ENCODE measurements at regions not wholly inside any gene's neighbourhood (a gene's known extent, or its start where the extent isn't known, plus 50 kb on each side); places are given as distances from the start of the nearest gene placed in this dataset.
"Not testable (repeated sequence)": the region's sequence is repeated elsewhere in the genome, so short reads cannot be mapped to it uniquely, and the experiment has no call there.

- H3K79me2 ChIP-seq (ENCODE audit: insufficient read depth); H3K27ac ChIP-seq (ENCODE audit: low read depth in 2 of 2, low read length in 1 of 2); H3K4me2 ChIP-seq; H3K4me1 ChIP-seq (ENCODE audit: control insufficient read depth in 1 of 2, insufficient read depth in 2 of 2, low read depth in 1 of 2, low read length in 1 of 2); H4K20me1 ChIP-seq (ENCODE audit: insufficient read depth); CTCF ChIA-PET; DNase-seq; H3K4me3 ChIP-seq (ENCODE audit: low read depth in 2 of 2, low read length in 1 of 2); POLR2A ChIA-PET; H3K9ac ChIP-seq; H2AFZ ChIP-seq (ENCODE audit: low read depth); H3K9me3 ChIP-seq; H3K9me2 ChIP-seq; H3K27me3 ChIP-seq (ENCODE audit: insufficient read depth); H3F3A ChIP-seq (replicated peaks; ENCODE audit: insufficient read depth); H3K36me3 ChIP-seq (replicated peaks in 1 of 2; ENCODE audit: control insufficient read depth in 1 of 2, insufficient read depth in 2 of 2, low read length in 1 of 2): not testable (repeated sequence)
- WGBS (ENCODE audit: low lambda C conversion rate), result 100% methylated on average over 4 of the region's 7 CpGs
Measured at GRCh38 chr16:21372862-21373261, 94.8 kb upstream of the CRYM start.

- H3K27ac ChIP-seq (ENCODE audit: low read depth in 2 of 2, low read length in 1 of 2); H3K4me3 ChIP-seq (ENCODE audit: low read depth in 2 of 2, low read length in 1 of 2); H2AFZ ChIP-seq (ENCODE audit: low read depth); DNase-seq; H3F3A ChIP-seq (replicated peaks; ENCODE audit: insufficient read depth); H3K79me2 ChIP-seq (ENCODE audit: insufficient read depth); H4K20me1 ChIP-seq (ENCODE audit: insufficient read depth); H3K9me2 ChIP-seq; H3K9ac ChIP-seq; POLR2A ChIA-PET; H3K27me3 ChIP-seq (ENCODE audit: insufficient read depth); H3K4me2 ChIP-seq; H3K9me3 ChIP-seq; H3K36me3 ChIP-seq (replicated peaks in 1 of 2; ENCODE audit: control insufficient read depth in 1 of 2, insufficient read depth in 2 of 2, low read length in 1 of 2); CTCF ChIA-PET; H3K4me1 ChIP-seq (ENCODE audit: control insufficient read depth in 1 of 2, insufficient read depth in 2 of 2, low read depth in 1 of 2, low read length in 1 of 2): not testable (repeated sequence)
- WGBS (ENCODE audit: low lambda C conversion rate), result 88% methylated on average over 14 of the region's 18 CpGs
Measured at GRCh38 chr16:21372162-21372835, 94.2 kb upstream of the CRYM start.

DNA sequence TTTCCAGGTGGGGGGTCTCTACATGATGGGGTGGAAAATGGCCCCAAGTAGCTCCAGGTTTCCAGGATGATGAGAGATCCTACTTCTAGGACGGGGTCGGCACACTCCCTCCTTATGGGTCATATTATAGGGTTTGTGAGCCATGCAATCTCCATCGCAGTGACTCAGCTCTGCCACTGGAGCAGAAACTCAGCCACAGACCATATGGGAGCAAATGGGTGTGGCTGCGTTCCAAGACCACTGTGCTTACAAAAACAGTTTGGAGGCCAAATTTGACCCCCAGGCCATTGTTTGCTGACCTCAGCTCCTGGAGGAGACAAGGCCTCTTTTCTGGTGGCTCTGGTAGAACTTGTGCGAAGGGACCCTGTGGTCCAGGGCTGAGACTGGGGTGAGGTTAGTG, 92.7 kb upstream of the CRYM start:
- POLR2A ChIA-PET; H3K27me3 ChIP-seq (ENCODE audit: insufficient read depth); H3F3A ChIP-seq (replicated peaks; ENCODE audit: insufficient read depth); H3K9ac ChIP-seq; DNase-seq; H3K9me2 ChIP-seq; H3K4me1 ChIP-seq (ENCODE audit: control insufficient read depth in 1 of 2, insufficient read depth in 2 of 2, low read depth in 1 of 2, low read length in 1 of 2); H2AFZ ChIP-seq (ENCODE audit: low read depth); H3K4me3 ChIP-seq (ENCODE audit: low read depth in 2 of 2, low read length in 1 of 2); H3K4me2 ChIP-seq; CTCF ChIA-PET; H3K9me3 ChIP-seq; H3K27ac ChIP-seq (ENCODE audit: low read depth in 2 of 2, low read length in 1 of 2); H4K20me1 ChIP-seq (ENCODE audit: insufficient read depth); H3K79me2 ChIP-seq (ENCODE audit: insufficient read depth); H3K36me3 ChIP-seq (replicated peaks in 1 of 2; ENCODE audit: control insufficient read depth in 1 of 2, insufficient read depth in 2 of 2, low read length in 1 of 2): not testable (repeated sequence)
- 100% methylated on average over 1 of the region's 5 CpGs for WGBS (ENCODE audit: low lambda C conversion rate)

- H3K4me2 ChIP-seq; H4K20me1 ChIP-seq (ENCODE audit: insufficient read depth); CTCF ChIA-PET; DNase-seq; POLR2A ChIA-PET; H3K9me3 ChIP-seq; H3K27me3 ChIP-seq (ENCODE audit: insufficient read depth); H3K9ac ChIP-seq; H3K9me2 ChIP-seq; H3K79me2 ChIP-seq (ENCODE audit: insufficient read depth); H3K36me3 ChIP-seq (replicated peaks in 1 of 2; ENCODE audit: control insufficient read depth in 1 of 2, insufficient read depth in 2 of 2, low read length in 1 of 2); H3K27ac ChIP-seq (ENCODE audit: low read depth in 2 of 2, low read length in 1 of 2); H2AFZ ChIP-seq (ENCODE audit: low read depth); H3F3A ChIP-seq (replicated peaks; ENCODE audit: insufficient read depth); H3K4me3 ChIP-seq (ENCODE audit: low read depth in 2 of 2, low read length in 1 of 2); H3K4me1 ChIP-seq (ENCODE audit: control insufficient read depth in 1 of 2, insufficient read depth in 2 of 2, low read depth in 1 of 2, low read length in 1 of 2): not testable (repeated sequence)
- WGBS (ENCODE audit: low lambda C conversion rate), result 77% methylated on average over 3 of the region's 5 CpGs
Measured at GRCh38 chr16:21368973-21369942, 91.2 kb upstream of the CRYM start.

DNA sequence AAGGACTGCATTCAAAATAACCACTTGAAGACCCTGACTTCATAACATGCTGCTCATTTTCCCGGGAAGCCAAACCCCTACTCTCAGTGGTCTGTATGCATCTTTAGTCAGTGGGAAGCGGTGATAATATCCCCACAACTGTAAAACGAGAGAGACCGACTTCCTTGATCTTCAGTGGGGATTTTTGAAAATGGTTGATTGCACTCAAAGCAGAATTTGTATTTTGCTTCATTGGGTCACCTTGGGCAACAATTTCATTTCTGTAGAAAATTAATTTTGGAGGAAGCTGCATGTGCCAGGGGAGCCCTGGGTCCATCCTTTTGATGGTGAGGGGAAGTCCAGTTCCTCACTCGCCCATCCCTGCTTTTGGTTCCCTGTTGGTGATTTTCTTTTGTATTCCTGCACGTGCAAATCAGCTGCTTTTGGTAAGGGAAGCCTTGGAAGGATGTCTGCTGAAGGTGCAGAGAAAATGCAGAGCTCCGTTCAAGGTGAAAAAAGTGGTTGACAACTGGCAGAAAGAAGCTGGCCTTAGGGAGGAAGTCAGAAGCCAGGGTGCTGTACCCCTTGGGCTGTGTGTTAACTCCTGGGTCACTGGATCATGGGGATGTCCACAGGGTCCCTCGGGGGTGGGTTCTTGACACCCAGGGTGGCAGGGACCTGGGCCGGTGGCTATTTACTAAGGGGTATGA, 89.8 kb upstream of the CRYM start:
- not testable (repeated sequence) for H3K4me1 ChIP-seq (ENCODE audit: control insufficient read depth in 1 of 2, insufficient read depth in 2 of 2, low read depth in 1 of 2, low read length in 1 of 2); H3K4me3 ChIP-seq (ENCODE audit: low read depth in 2 of 2, low read length in 1 of 2)

DNA sequence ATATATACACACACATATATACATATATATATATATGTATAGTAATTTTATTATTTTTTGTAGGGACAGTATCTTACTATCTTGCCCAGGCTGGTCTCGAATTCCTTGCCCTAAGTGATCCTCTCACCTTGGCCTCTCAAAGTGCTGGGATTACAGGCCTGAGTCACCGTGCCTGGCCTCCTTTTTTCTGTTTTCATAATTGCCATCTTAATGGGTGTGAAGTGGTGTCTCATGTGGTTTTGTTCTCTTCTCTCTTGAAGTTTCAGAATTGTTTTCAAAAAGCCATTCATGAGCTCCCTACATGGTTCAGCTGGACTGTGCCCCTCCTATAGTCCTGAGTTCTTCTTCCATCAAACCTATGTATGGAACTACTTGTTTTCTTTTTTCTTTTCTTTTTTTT, 88.9 kb upstream of the CRYM start:
- not testable (repeated sequence) for H3K9ac ChIP-seq

More for the DNA sequence above, 89.8 kb upstream of the CRYM start:
- 89% methylated on average over 7 of the region's 9 CpGs for WGBS (ENCODE audit: low lambda C conversion rate)
- H3K27ac ChIP-seq (ENCODE audit: low read depth in 2 of 2, low read length in 1 of 2); H3K36me3 ChIP-seq (replicated peaks in 1 of 2; ENCODE audit: control insufficient read depth in 1 of 2, insufficient read depth in 2 of 2, low read length in 1 of 2); H3K79me2 ChIP-seq (ENCODE audit: insufficient read depth); H2AFZ ChIP-seq (ENCODE audit: low read depth); H3F3A ChIP-seq (replicated peaks; ENCODE audit: insufficient read depth); H3K27me3 ChIP-seq (ENCODE audit: insufficient read depth); H3K9me3 ChIP-seq; CTCF ChIA-PET; H3K4me2 ChIP-seq; H3K9me2 ChIP-seq; POLR2A ChIA-PET; H3K9ac ChIP-seq; H4K20me1 ChIP-seq (ENCODE audit: insufficient read depth); DNase-seq: not testable (repeated sequence)

More for the DNA sequence above, 88.9 kb upstream of the CRYM start:
- H3K4me3 ChIP-seq (ENCODE audit: low read depth in 2 of 2, low read length in 1 of 2); DNase-seq; H3K9me2 ChIP-seq; H3K36me3 ChIP-seq (replicated peaks in 1 of 2; ENCODE audit: control insufficient read depth in 1 of 2, insufficient read depth in 2 of 2, low read length in 1 of 2); POLR2A ChIA-PET; H4K20me1 ChIP-seq (ENCODE audit: insufficient read depth); H3K4me1 ChIP-seq (ENCODE audit: control insufficient read depth in 1 of 2, insufficient read depth in 2 of 2, low read depth in 1 of 2, low read length in 1 of 2); H3K27me3 ChIP-seq (ENCODE audit: insufficient read depth); CTCF ChIA-PET; H3K9me3 ChIP-seq; H3K79me2 ChIP-seq (ENCODE audit: insufficient read depth); H3F3A ChIP-seq (replicated peaks; ENCODE audit: insufficient read depth); H2AFZ ChIP-seq (ENCODE audit: low read depth); H3K27ac ChIP-seq (ENCODE audit: low read depth in 2 of 2, low read length in 1 of 2); H3K4me2 ChIP-seq: not testable (repeated sequence)
- 98% methylated on average over 2 of the region's 2 CpGs for WGBS (ENCODE audit: low lambda C conversion rate)

Data from SK-N-SH (cell line).